ENCODE measurements at regions not wholly inside any gene's neighbourhood (a gene's known extent, or its start where the extent isn't known, plus 50 kb on each side); places are given as distances from the start of the nearest gene placed in this dataset.
"Not testable (repeated sequence)": the region's sequence is repeated elsewhere in the genome, so short reads cannot be mapped to it uniquely, and the experiment has no call there.

DNA sequence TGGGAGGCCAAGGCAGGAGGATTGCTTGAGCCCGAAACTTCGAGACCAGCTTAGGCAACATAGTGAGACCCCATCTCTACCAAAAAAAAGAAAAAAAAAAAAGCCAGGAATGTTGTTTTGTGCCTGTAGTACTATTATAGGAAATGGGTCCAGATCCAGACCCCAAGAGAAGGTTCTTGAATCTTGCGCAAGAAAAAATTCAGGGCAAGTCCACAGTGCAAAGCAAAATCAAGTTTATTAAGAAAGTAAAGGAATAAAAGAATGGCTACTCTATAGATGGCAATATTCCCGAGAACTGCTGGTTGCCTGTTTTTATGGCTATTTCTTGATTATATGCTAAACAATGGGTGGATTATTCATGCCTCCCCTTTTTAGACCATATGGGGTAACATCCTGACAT lies 51.2 kb upstream of the RDX start:
- no peak for DNase-seq

DNA sequence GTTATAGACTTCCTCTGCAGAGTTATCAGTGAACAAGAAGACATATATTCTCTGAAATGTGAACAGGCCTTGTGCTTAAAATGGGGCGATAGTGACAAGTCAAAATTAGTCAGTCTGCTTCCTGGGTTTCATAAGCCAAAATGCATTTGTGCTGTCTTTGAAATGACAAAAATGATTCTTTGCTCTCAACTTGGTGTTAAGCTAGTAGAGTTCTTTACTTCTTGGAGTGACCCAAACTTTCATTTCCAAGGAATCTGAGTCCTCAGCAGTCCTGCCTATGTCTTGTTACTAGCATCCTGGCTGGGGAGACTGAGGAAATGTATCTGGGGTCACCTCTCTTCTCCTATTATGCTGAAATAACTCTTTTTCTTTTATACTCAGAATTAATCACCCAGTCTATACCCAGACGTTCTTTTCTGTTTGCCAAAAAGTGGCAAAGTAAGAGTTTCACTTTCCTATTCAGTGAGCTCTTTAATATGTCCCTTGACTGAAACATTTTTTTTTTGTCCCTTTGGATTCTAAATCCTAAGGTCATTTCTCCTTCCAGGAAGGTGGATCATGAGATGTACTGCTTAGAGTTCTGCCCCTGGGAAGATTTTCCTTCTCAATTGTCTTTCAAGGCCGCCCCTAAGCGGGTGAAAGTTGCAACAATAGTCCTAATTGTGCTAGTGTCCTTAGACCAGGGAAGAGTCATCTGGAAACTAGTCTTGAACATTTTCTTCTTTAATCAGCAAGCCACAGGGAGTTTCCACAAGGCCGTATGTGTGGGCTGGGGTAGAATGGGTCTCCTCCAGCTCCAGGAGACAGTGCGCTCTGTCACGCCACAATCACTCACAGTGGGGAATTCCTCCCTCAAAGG lies 53.0 kb upstream of the RDX start:
- no peak for DNase-seq

DNA sequence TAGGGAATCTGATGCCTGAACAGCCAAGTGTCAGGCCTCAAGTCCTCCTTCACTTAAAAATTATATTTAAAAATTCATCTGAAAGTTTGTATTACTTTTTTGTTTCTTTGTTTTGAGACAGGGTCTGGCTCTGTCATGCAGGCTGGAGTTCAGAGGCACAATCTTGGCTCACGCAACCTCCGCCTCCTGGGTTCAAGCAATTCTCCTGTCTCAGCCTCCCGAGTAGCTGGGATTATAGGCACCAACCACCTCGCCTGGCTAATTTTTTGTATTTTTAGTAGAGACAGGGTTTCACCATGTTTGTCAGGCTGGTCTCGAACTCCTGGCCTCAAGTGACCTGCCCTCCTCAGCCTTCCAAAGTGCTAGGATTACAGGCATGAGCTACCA lies 53.6 kb upstream of the RDX start:
- DNase-seq = not testable (repeated sequence)

DNA sequence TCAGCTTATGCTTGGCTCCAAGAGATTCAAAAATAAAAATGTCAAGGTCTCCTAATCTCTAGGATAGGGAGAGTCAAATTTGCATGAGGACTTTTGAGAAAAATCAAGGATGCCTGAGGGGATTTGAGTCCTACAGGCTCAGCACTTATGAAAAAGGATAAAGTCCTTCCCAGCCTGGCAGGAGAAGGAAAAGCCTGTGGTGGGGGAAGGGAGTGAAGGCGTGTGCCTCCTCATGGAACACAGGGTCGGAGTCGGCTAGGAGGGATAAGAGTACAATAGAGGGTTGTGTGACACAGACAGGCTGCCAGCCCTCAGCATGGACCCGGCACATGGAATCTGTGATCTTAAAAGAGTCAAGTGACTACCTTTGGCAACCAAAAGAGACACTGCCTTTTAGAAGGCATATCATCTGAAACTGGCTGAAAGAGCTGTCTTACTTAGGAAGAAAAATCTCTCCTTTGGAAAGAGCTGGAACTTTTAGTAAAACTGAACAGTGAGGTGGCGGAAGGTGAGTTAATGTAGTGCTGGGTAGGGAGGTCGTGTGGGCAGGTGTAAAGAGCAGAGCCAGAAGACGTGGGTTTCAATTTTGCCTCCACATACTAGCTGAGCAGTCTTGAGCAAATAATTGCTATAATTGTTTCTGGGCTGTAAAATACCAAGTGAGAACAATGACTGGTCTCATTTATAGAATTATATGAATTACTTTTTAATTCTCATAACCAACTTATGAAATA lies 58.8 kb upstream of the RDX start:
- no peak for DNase-seq

DNA sequence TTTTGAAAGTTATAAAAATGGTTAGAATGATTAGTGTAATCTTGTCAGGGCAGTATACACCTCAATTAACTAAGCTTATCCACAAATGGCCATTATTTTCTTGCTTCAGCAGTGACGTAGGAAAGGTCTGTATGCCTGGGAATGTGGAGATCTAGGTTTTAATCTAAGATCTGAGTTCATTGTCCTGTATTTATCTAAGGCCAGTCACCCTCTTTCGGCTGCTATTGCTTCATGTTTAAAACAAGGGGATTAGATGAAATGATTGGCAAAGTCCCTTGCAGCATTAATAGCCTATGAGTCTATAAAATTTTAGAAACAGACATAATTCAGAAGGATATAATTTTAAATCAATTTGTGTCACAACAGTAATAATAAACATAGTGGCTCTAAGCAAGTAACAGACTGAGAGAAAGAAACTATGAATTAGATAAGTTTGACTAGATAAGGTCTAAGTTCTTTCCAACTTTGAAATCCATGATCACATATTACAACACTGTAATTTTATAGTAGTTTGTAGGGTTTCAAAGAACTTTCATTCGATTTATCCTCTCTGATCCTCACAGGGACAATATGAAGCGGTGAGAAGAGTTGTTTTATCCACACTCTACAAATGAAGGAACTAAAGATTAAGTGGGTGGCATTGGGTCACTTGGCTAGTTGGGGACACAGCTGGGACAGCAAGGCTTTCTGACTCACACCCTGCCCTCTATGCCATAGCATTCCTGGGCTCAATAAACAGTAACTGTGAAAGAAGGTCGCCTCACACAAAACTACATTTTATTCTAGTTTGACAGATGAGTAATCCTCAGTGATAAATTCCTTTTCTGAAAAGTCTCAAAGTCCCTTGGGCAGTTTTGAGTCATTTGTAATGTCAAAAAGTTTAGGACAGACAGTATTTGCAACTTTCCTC lies 60.6 kb upstream of the RDX start:
- no peak for DNase-seq

DNA sequence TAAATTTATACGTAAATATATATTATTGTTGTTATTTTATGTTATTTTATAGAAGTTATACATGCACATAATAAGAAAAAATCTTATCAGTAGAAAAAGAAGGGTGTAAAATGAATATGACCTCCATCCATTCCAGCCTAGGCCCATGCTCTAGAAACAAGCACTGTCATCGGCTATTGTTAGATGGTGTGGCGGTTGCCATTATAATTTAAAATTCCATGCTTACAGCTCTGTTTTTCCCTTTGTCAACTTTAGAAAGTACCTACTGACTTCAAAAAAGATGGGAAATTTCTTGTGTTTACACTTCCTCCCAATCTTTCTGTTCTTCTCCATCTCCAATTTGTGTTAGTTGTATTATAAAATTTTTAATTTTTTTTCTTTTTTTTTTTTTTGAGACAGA lies 61.9 kb upstream of the RDX start:
- DNase-seq = no peak

DNA sequence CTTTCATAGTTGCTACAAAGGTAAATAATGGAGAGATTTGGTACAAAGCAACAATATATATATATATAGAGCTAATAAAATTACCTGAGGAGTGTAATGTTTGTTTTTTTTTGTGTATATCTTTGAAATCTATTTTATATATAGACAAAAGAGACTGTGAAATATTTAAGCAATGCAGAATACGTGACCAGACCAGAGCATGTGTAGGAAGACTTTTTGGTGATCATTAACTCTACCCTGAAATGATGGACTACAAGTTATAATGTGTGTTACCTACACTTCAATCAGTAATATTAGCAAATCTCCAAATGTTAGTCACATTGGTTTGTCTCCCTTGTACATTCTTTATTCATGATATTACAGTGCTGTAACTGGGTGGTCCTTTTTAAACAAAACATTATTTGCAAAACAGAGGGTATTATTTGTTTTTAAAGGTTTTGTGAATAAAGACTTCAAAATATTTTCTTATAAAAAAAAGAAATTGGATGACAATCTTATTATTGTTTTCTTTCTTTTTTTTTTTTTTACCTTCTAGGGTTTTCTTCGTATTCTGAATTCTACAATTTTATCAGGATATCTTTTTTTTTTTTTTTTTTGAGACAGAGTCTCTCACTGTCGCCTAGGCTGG lies 64.5 kb upstream of the RDX start:
- DNase-seq = not testable (repeated sequence)

DNA sequence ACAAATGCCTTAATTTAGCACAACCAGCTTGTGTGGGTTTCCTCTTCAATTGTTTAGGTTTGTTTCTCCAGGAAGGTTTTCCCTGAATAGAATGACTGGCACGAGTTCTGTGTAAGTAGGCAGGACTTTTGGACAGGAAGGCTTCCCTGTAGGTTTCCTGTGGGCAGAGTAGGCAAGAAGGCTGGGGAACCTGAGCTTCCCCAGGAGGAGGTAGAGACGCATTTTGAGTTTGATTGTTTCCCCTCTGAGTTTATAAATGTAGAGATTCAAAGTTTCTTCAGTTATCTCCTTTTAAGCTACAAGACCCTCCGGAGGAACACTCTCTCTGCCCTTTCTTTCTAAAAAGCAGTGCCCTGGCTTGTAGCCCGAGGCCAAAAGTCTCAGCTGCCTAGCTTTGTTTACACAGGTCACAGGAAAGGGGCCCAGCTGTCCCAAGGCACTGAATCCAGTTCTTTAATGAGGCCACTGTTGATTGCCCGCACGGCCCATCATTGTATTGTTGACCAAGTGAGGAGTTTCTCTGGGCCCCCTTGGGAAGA lies 66.6 kb upstream of the RDX start:
- no peak for DNase-seq

DNA sequence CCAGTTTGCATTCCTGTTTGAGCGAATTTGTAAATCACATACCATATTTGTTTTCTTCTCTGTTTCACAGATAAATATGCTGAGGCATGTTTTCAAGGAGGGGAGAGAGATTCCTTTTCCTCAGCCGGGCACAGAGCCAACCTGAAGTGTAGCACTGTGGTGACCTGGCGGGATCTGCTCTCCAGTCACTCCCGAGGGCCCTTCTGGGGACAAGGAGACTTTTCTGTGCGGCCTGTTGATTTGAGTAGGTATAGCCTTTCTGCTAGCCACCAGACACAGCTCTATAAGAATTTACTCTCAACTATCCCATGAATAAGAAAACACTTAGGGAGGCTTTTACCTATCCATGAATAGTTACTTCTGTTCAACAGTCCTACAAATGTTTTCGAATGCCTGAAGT lies 63.5 kb upstream of the FDX1 start:
- no peak for DNase-seq

DNA sequence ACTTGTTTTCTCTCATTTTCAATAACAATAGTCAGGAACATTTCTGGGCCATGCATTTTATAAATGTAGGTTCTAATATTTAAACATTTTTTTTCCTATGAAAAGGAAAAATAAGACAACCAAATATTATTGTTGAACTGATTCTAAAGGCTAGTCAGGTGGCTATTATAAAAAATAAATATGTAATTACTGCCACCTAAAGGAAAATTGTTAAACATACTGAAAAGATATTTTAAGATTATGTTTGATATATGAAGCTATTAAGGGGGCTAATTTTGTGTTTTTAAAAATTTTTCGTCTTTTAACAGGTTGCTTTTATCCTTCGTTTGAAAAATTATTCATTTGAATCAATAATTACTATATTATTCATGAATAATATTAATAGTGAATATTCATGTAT lies 62.2 kb upstream of the FDX1 start:
- DNase-seq = no peak

DNA sequence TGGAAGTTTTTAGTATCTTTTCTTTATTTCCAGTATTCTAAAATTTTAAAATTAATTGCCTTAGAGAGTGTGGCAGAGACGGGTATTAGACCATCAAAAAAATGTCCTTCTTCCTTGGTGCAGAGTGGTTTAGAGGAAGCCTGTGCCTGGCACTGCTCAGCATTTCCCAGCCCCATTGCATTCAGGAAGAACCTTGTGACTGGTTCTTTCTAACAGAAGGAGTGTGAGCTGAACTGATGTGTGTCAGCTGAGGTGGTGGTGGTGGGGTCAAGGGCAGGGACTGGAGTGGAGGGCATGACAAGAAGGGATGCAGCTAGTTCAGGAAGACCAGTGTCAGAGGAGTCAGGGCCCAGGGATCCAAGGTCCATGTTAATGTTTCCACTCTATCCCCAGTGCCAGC lies 58.7 kb upstream of the FDX1 start:
- DNase-seq = no peak

DNA sequence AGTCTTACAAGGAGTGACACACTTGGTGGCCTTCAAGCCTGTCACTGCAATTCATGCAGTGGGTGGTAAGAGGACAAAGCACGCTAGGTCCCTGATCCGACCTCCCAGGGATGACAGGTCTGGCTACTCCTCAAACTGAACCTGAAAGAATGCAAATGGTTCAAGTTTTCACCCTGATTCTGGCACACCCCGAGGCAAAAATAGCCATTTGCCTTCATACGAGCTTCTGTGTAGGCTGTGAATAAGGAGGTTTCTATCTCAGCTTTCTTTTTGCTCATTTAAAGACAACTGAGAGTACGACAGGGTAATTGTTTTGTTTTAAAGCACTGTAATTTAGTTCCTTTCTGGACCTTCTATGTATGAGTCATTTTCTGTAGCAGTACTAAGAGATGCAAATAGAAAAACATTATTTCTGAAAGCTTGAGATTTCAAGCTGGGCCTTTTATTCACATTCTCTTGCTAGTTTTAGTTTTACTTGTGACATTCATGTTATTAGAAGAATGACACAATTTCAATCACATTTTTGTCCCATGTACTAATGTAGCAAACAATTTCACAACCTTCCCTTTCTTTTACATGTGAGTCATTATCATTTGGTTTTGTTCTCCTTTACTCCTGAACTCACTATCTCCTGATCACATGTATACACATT lies 56.6 kb upstream of the FDX1 start:
- DNase-seq = no peak

DNA sequence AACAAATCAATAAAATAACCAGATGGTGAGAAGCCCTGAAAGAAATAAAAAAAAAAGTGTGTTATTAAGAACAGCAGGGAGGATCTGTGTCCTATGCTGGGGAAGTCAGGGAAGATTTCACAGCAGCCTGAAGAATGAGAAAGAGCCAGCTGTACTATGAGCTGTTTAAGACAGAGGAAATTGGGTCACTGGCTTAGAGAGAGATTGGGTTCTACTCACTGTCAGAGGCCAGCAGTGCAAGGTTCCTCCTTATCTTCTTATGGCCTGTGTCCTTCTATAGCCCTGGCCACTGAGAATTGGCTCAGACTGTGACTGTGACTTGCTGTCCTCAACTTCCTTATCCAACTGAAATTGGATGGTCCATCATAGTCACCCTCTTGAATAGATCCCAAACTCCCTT lies 54.8 kb upstream of the FDX1 start:
- DNase-seq = no peak

DNA sequence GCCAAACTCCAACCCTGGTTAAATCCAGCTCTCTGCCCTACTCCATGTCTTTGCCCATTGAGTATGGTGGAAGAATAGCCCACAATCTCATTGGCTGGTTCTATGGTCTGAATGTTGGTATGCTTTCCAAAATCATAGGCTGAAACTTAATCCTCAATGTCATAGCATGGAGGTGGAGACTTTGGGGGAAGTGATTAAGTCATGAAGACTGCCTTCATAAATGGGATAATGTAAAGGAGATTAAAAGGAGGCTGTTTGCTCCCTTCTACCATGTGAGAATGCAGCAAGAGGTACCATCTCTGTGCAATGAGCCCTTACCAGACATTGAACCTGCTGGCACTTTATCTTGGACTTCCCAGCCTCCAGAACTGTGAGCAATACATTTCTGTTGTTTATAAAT lies 54.4 kb upstream of the FDX1 start:
- DNase-seq = no peak

DNA sequence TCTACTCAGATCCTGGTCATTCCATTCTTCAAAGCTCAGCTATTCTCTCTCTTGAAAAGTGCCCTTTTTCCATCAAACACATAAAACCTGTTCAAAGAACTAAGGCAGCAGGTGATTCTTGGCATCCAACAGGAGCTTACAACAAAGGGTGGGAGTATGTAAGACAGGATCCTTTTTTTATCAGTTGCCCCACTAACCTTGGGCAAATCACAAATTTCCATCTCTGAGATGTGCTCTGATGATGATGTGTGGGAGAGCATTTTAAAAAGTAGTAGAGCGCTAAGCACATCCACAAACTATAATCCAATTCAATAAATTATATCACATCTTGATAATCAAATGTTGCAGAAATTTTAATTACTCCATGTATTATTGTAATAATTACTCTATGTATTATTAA lies 53.7 kb upstream of the FDX1 start:
- no peak for DNase-seq

DNA sequence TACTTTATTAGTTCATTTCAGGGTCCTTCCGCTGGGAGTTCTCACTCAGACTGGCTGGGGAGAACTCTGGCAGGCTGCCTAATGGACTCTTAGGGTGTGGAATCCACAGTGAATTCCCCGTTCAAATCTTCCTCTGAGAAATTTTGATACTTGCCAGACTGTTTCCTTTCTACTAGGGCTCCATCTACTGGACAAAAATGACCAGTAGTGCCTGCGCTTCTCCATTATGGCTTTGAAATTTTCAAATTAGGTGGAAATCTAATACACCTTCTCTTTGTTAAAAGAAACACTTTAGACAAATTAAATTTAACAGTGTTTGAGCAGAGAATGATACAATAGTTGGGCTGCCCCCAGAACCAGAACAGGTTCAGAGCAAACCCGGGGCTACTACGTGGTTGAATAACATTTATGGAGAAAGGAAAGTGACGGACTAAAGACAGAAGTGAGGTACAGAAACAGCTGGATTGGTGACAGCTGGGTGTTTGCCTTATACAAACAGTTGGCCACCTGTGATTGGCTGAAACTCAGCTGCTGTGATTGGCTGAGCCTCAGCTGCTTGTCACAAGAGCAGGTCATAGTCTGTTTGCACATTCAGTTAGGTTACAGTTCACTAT lies 52.9 kb upstream of the FDX1 start:
- peak; percentile 55 for DNase-seq

DNA sequence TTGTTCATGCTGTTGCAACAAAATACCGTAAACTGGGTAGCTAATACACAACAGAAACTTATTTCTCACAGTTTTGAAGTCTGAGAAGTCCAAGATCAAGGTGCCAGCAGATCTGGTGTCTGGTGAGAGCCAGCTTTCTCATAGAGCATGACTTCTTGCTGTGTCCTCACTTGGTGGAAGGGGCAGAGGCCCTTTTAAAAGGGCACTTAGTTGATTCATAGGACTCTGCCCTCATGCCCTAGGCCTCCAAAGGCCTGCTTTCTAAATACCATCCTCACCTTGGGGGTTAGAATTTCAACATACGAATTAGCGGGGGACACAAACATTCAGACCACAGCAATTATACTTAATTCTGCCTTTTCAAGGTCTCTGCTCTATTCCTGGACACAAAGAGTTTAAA lies 52.3 kb upstream of the FDX1 start:
- DNase-seq = no peak

DNA sequence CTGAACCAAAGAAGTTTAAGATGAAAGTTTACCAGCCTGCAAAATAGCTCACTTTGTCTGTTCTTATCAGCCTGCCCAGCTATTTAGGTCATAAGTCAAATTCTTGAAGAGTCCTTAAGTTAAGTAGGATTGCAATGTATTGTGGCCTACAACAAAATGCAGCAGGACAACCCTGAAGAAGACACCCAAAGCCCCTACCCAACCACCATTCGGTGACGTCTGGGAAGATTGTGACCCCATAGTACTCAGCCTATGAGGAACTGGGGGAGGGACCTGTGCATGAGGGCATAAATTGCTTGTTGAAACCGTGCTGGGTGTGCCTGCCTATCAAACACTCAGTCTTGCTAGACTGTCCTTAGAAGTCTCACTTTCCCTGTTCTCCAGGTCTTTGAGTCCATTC lies 50.5 kb upstream of the FDX1 start:
- DNase-seq = no peak

DNA sequence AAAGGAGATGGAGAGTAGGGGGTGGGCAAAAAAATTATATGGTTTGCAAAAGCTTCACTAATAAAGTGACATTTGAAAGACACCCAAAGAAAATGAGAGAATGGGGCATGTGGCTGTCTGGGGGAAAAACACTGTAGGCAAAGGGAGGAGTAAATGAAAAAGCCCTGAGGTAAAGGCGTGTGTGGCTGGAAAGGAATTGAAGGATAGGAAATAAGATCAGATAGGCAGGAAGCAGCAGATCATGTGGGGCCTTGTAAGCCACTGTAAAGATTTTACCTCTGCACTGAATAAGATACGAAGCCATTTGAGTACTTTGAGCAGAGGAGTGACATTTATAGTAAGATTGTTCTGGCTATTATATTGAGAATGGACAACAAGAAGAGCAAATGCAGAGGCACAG lies 49.8 kb upstream of the FDX1 start:
- DNase-seq = no peak

Data from NCI-H187 treated with DMSO at 0.1 percent for 48 hours (cell line).